ENCODE measurements at regions not wholly inside any gene's neighbourhood (a gene's known extent, or its start where the extent isn't known, plus 50 kb on each side); places are given as distances from the start of the nearest gene placed in this dataset.

DNA sequence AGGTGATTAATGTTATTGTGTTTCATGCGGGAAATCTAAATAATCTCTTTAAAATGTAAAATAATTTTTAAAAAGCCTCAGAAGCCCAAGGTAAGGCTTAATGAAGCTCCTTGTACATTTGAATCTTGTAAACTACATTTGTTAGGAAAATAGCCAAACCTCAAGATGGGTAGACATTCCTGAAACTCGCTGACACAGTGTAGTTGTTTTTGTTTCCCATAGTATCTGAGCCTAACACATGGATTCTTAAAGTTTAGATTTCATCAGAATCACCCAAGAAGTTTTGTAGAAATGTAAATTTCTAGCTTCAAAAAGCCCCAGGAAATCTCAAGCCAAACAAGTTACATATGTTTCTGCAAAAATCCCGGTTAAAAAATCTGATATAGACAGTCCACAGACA lies 1221.1 kb upstream of the ACVR2A start:
- no peak for TF ChIP-seq POLR2A (IDR thresholded peaks at IDR 0.05)
- TF ChIP-seq CTCF (IDR thresholded peaks at IDR 0.05): no peak

Data from Peyer's patch (tissue), 4 donors.